Spleen (tissue), 7 donors: ENCODE measurements at regions not wholly inside any gene's neighbourhood (a gene's known extent, or its start where the extent isn't known, plus 50 kb on each side); places are given as distances from the start of the nearest gene placed in this dataset.

Source experiments
- POLR2AphosphoS5 ChIP-seq, 3 donors: sonication (generic); formaldehyde crosslinking; IDR thresholded peaks; one replicate each; pipeline ENCODE4 v1.5.1; 2017; ENCODE audit warnings: antibody characterized with exemption in 3 of 3
- TF ChIP-seq, protein P1 (sequence below), 11 experiments: fragments of 200-600 bp in 7 of 11; fragments of 450-650 bp in 4 of 11; sonication (generic) in 4 of 11; IDR thresholded peaks in 8 of 11; conservative IDR thresholded peaks in 3 of 11; 1 replicate in 7 of 11; 2 replicates in 4 of 11; pipeline versions ENCODE4 v1.4.0 to v1.8.0; 2016 to 2021; ENCODE audit warnings: antibody characterized with exemption in 11 of 11, inconsistent platforms in 4 of 11, mild to moderate bottlenecking in 1 of 11
- donor health status: DM: no; HTN: no; CAD: no; lungs with moderate emphysema.
- donor health status: DM: no; HTN: no; CAD: no.
- donor health status: DM: no; HTN: no; CAD: no.

DNA sequence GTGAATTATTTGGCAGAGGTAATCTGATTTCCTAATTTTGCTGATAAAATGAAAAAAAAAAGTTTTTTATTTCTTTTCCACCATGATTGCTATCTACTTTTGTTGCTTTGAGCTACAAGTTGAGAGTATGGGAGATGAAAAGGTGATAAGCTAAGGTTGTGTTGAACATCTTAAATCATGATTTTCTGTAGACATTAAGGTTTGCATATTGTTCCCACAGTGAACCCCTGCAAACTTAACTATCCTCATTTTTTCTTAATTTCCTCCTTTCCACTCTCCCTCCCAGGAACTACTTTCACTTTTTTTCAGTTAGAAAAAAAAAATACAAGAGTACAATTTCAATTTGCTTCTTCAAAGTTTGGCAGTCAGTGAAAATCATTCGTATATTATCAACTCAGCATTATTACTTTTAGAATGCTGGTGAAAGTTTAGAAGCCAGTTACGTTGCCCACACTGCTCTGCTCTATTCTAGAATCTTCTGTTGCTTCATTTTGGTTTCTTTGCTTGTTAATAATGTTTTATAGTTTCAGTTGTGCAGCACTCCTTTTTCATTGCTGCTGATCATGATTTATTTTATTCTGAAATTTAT, 673.8 kb upstream of the CITED2 start:
- TF ChIP-seq, protein P1, sequence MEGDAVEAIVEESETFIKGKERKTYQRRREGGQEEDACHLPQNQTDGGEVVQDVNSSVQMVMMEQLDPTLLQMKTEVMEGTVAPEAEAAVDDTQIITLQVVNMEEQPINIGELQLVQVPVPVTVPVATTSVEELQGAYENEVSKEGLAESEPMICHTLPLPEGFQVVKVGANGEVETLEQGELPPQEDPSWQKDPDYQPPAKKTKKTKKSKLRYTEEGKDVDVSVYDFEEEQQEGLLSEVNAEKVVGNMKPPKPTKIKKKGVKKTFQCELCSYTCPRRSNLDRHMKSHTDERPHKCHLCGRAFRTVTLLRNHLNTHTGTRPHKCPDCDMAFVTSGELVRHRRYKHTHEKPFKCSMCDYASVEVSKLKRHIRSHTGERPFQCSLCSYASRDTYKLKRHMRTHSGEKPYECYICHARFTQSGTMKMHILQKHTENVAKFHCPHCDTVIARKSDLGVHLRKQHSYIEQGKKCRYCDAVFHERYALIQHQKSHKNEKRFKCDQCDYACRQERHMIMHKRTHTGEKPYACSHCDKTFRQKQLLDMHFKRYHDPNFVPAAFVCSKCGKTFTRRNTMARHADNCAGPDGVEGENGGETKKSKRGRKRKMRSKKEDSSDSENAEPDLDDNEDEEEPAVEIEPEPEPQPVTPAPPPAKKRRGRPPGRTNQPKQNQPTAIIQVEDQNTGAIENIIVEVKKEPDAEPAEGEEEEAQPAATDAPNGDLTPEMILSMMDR (IDR thresholded peaks at IDR 0.05 in 8 of 11, conservative IDR thresholded peaks at IDR 0.05 in 3 of 11) = no peak
- no peak for TF ChIP-seq POLR2AphosphoS5 (IDR thresholded peaks at IDR 0.05)
